ENCODE measurements at regions not wholly inside any gene's neighbourhood (a gene's known extent, or its start where the extent isn't known, plus 50 kb on each side); places are given as distances from the start of the nearest gene placed in this dataset.

- H3K4me1 ChIP-seq (ENCODE audit: control insufficient read depth, extremely low read depth, insufficient read depth, low read length), result no peaks in the 10 kb centered on the region
- H3K27ac ChIP-seq (ENCODE audit: insufficient read depth, low read depth, low read length), result no peak overlapping the region
- H3K79me2 ChIP-seq (ENCODE audit: control insufficient read depth, insufficient read depth, low read length), result no peaks in the 10 kb centered on the region
- no peak overlapping the region for H3K4me2 ChIP-seq (ENCODE audit: insufficient read depth, low read length)
- ChIA-PET POLR2A (no interaction called here), CTCF (interaction anchor here (0.7 to 1.0 kb wide), 4 partner anchors 10 to 278 kb away, joined by 3 to 4 read pairs (median 4); no protein-coding TSS in a partner anchor)
- no TSS peak for BruUV-seq (replicated peaks)
- no peak overlapping the region for H3K9ac ChIP-seq (replicated peaks; ENCODE audit: extremely low read depth, insufficient read depth, low read length)
- no peak for TF ChIP-seq EZH2 (IDR thresholded peaks at IDR 0.05; ENCODE audit: borderline replicate concordance, low read depth, low read length, severe bottlenecking)
- TF ChIP-seq FOS (IDR thresholded peaks at IDR 0.05; ENCODE audit: borderline replicate concordance, insufficient read depth, low read length), result no peak
- TF ChIP-seq GATA2 (IDR thresholded peaks at IDR 0.05; ENCODE audit: insufficient read depth, insufficient read length, low read depth, low read length), result no peak
- no peak for TF ChIP-seq CTCF (IDR thresholded peaks at IDR 0.05; ENCODE audit: extremely low read depth in 1 of 2, insufficient read depth in 1 of 2, low read depth in 1 of 2, low read length in 2 of 2)
- no peak for TF ChIP-seq POLR2A (IDR thresholded peaks at IDR 0.05; ENCODE audit: low read depth, low read length)
- no peak for TF ChIP-seq MAX (IDR thresholded peaks at IDR 0.05; ENCODE audit: insufficient read depth, insufficient read length)
- TF ChIP-seq MYC (IDR thresholded peaks at IDR 0.05; ENCODE audit: low read depth, low read length), result no peak
- TF ChIP-seq JUN (IDR thresholded peaks at IDR 0.05; ENCODE audit: borderline replicate concordance, insufficient read depth, insufficient read length, low read depth), result no peak
- TF ChIP-seq POLR2AphosphoS5 (IDR thresholded peaks at IDR 0.05; ENCODE audit: insufficient read depth, low read depth, low read length), result no peak
- no peaks in the 10 kb centered on the region for H4K20me1 ChIP-seq (replicated peaks; ENCODE audit: control insufficient read depth, extremely low read depth, insufficient read depth, low read length)
- intact Hi-C loops (cut with micrococcal nuclease), result no loop called here
- H3K4me3 ChIP-seq (replicated peaks in 1 of 3; ENCODE audit: insufficient read depth in 1 of 3, low read depth in 1 of 3, low read length in 3 of 3), result no peak overlapping the region
- no peaks in the 10 kb centered on the region for H3K36me3 ChIP-seq (ENCODE audit: control insufficient read depth in 2 of 2, extremely low read depth in 1 of 2, insufficient read depth in 2 of 2, low read length in 2 of 2)
- H3K9me1 ChIP-seq (replicated peaks; ENCODE audit: control insufficient read depth, extremely low read depth, insufficient read depth, low read length), result no peaks in the 10 kb centered on the region
- dilution Hi-C loops (cut with MboI; ENCODE audit: extremely low pct_ligation_motif_present, low sequenced_read_pairs), result no loop called here
- no peaks in the 10 kb centered on the region for H3K9me3 ChIP-seq (replicated peaks; ENCODE audit: control insufficient read depth, insufficient read depth, low read length)
- H2AFZ ChIP-seq (ENCODE audit: low read depth, low read length), result no peak overlapping the region
- DNase-seq (ENCODE audit: low read depth, low spot score), result no peak
- no peak for FAIRE-seq
- no peaks in the 10 kb centered on the region for H3K27me3 ChIP-seq (ENCODE audit: control insufficient read depth in 2 of 2, insufficient read depth in 2 of 2, low read length in 2 of 2)
These were observed 149.7 kb downstream of the ENC1 start for GRCh38 chr5:74490814-74491213.

Measured in endothelial cell of umbilical vein (primary cell).